ENCODE measurements at regions not wholly inside any gene's neighbourhood (a gene's known extent, or its start where the extent isn't known, plus 50 kb on each side); places are given as distances from the start of the nearest gene placed in this dataset.
"Not testable (repeated sequence)": the region's sequence is repeated elsewhere in the genome, so short reads cannot be mapped to it uniquely, and the experiment has no call there.

- DNase-seq (ENCODE audit: low read depth in 1 of 2, low spot score in 1 of 2) = no peak
Observed at GRCh38 chr2:8333177-8333831, 348.6 kb upstream of the ID2 start.

DNA sequence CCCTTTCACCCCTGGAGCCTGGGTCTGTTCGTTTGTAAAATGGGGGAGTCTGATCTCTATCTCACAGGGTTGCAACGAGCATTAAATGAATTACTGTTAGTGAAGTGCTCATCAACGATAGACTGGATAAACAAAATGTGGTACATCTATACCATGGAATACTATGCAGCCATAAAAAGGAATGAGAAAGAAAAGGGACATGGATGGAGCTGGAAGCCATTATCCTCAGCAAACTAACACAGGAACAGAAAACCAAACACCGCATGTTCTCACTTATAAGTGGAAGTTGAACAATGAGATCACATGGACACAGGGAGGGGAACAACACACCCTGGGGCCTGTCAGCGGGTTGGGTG lies 348.0 kb upstream of the ID2 start:
- DNase-seq (ENCODE audit: low read depth in 1 of 2, low spot score in 1 of 2) = not testable (repeated sequence)

- no peak for DNase-seq (ENCODE audit: low read depth in 1 of 2, low spot score in 1 of 2)
Observed at GRCh38 chr2:8334866-8335325, 347.0 kb upstream of the ID2 start.

DNA sequence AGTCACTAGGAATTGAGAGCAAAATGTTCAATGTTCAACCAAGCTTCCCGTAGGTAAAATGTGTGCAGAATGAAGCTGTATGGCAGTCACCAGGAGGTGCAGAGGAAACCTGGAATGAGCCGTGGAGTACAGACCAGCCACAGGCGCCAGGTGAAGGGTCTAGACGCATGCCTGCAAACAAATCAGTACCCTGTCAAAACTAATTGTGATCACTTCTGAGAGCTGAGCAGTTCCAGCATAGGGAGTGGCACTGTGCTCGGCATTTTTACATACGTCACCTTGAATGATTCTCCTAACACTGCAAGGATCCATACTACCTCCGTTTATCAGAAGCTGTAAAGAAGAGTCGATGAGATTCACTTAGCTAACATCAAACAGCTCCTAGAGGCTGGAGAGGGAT lies 346.1 kb upstream of the ID2 start:
- no peak for DNase-seq (ENCODE audit: low read depth in 1 of 2, low spot score in 1 of 2)

DNA sequence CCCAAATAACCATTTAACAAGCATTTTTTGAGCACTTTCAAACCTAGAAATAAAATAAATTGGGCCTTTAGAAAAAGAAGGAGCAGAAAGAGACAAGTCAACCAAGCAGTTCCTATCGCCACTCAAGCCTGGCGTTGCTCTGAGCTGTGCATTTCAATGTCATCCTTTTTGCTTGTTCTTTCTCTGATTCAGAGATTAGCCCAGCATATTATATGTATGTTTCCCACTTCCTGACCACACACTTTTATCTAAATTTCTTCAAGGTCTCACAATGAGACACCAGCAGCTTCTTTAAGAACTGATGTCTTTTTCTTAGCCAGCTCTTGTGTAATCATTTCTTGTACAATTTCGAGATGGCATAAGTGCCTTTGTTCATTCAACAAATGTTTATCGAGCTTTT lies 344.5 kb upstream of the ID2 start:
- no peak for DNase-seq (ENCODE audit: low read depth in 1 of 2, low spot score in 1 of 2)

- DNase-seq (ENCODE audit: low read depth in 1 of 2, low spot score in 1 of 2) = no peak
Observed at GRCh38 chr2:8342407-8342806, 339.4 kb upstream of the ID2 start.

DNA sequence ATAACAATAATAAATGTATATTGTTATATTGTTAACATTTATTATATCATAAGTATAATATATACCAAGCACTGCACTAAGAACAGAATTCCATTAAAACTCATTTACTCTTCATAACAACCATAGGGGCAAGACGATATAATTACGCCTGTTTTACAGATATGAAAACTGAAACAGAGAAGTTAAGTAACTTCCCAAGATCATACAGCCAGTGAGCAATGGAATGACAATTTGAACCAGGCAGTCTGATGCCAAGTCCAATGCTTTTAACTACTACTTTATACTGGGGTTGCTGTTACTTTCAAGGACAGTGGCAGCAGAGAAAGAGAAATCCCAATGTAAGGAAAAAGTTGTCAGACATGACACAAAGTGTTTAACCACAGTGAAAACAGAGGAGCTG lies 338.8 kb upstream of the ID2 start:
- no peak for DNase-seq (ENCODE audit: low read depth in 1 of 2, low spot score in 1 of 2)

- no peak for DNase-seq (ENCODE audit: low read depth in 1 of 2, low spot score in 1 of 2)
Observed at GRCh38 chr2:8344144-8345097, 337.4 kb upstream of the ID2 start.

- no peak for DNase-seq (ENCODE audit: low read depth in 1 of 2, low spot score in 1 of 2)
Observed at GRCh38 chr2:8345200-8345599, 336.7 kb upstream of the ID2 start.

DNA sequence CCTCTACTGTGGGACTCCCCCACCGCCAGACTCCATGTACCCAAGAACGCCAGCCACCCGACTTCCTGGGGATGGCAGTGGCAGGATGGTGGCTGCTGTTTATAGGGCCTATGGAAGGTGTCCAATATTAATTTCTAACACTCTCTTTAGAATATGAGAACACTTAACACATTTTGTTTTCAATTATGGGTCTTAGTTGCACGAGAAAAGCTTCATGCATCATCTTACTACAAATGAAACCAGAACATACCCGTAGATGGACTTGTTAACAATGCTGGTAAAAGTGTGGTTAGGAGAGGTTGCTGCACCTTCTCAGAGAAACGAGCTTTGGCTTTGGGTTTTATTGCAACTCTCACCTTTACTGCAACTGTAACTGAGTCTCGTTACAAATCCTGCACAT lies 335.6 kb upstream of the ID2 start:
- DNase-seq (ENCODE audit: low read depth in 1 of 2, low spot score in 1 of 2) = no peak

- no peak for DNase-seq (ENCODE audit: low read depth in 1 of 2, low spot score in 1 of 2)
Observed at GRCh38 chr2:8346706-8347430, 335.0 kb upstream of the ID2 start.

GRCh38 chr2:8348911-8349310 lies 332.9 kb upstream of the ID2 start:
- DNase-seq (ENCODE audit: low read depth in 1 of 2, low spot score in 1 of 2) = not testable (repeated sequence)

DNA sequence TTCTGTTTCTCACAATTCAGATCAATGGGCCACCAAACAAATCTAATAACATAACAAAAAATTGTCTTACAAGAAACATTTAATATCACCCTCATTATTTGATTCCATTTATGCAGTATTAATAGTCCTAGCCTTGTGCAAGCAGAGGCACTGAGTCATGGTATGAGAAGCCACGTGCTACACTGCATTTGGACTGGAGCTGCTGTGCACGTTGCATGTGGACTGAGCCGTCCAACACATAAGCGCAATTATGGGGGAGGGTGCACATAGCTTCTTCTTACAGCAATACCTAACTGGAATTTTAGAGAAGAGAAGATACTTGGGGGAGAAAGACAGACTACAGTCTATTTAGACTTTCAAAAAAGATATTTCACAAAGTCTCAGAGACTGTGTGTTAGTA lies 329.6 kb upstream of the ID2 start:
- DNase-seq (ENCODE audit: low read depth in 1 of 2, low spot score in 1 of 2) = no peak

- DNase-seq (ENCODE audit: low read depth in 1 of 2, low spot score in 1 of 2) = no peak
Observed at GRCh38 chr2:8352989-8353388, 328.9 kb upstream of the ID2 start.

GRCh38 chr2:8355102-8355859 lies 326.6 kb upstream of the ID2 start:
- DNase-seq (ENCODE audit: low read depth in 1 of 2, low spot score in 1 of 2) = no peak

- no peak for DNase-seq (ENCODE audit: low read depth in 1 of 2, low spot score in 1 of 2)
Observed at GRCh38 chr2:8357738-8358518, 323.9 kb upstream of the ID2 start.

- no peak for DNase-seq (ENCODE audit: low read depth in 1 of 2, low spot score in 1 of 2)
Observed at GRCh38 chr2:8361930-8362329, 319.9 kb upstream of the ID2 start.

DNA sequence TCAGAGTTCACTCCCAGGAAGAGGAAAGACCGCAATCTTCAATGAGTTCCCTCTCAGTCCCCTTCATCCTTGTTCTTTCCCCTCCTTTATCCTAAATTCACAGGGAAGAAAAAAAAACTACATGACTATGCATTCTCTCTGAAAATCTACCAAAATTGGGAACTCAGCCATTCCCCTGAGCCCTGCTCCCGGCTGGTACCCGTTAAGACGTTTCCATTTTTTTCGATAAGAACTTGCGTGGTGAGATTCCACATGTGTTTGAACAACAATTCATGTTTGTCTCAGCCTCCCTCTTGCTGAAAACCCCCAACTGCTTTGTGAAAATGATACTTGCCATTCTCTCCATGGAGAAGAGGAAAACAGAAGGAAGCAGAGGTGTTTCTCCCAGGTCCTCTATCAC lies 318.7 kb upstream of the ID2 start:
- no peak for DNase-seq (ENCODE audit: low read depth in 1 of 2, low spot score in 1 of 2)

GRCh38 chr2:8364668-8365067 lies 317.2 kb upstream of the ID2 start:
- DNase-seq (ENCODE audit: low read depth in 1 of 2, low spot score in 1 of 2) = no peak

GRCh38 chr2:8365331-8365910 lies 316.4 kb upstream of the ID2 start:
- no peak for DNase-seq (ENCODE audit: low read depth in 1 of 2, low spot score in 1 of 2)
